ENCODE measurements at regions not wholly inside any gene's neighbourhood (a gene's known extent, or its start where the extent isn't known, plus 50 kb on each side); places are given as distances from the start of the nearest gene placed in this dataset.

DNA sequence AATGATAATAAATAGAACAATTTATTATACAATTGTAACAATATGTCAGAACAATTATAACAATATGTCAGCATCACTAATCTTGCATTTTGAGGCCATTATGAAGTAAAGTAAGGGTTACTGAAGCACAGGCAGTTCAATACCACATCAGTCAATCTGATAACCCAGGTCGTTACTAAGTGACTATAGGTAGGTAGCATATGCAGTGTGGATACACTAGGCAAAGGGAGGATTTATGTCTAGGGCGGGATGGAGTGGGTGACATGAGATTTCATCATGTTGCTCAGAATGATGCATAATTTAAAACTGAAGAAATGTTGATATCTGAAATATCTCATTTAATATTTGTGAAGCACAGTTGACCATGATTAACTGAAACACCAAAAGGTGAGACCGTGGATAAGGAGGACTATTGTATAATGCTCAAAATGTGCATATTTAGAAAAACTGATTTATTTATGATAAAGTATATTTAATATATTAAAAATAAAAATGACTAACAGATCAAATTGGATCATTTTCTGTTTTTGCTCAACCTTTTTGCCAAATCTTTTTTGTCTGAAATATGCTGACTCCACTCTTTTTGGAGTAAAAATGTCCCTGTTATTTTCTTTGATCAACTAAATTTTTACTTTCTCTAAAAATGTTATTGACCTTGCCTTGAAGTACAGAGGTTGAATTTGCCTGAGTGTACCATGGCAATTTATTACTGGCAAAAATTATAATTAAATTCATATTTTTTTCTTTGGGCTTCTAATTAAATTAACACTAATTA is 1189.4 kb upstream of the USP15 start:
- H3K27me3 Mint-ChIP-seq (ENCODE audit: low read depth): no peaks in the 10 kb centered on the region
- H3K36me3 Mint-ChIP-seq: no peaks in the 10 kb centered on the region
- H3K4me3 Mint-ChIP-seq: no peak overlapping the region
- H3K4me1 Mint-ChIP-seq: no peaks in the 10 kb centered on the region
- no peak overlapping the region for H3K27ac Mint-ChIP-seq
- ChIA-PET POLR2A (no interaction called here), CTCF (no interaction called here)
- no peak for DNase-seq (ENCODE audit: low spot score)
- H3K9me3 Mint-ChIP-seq: 0 out of 2 replicates have a peak, but pooled peaks cover under 1% of the 10 kb centered on the region
- TF ChIP-seq, protein P1, sequence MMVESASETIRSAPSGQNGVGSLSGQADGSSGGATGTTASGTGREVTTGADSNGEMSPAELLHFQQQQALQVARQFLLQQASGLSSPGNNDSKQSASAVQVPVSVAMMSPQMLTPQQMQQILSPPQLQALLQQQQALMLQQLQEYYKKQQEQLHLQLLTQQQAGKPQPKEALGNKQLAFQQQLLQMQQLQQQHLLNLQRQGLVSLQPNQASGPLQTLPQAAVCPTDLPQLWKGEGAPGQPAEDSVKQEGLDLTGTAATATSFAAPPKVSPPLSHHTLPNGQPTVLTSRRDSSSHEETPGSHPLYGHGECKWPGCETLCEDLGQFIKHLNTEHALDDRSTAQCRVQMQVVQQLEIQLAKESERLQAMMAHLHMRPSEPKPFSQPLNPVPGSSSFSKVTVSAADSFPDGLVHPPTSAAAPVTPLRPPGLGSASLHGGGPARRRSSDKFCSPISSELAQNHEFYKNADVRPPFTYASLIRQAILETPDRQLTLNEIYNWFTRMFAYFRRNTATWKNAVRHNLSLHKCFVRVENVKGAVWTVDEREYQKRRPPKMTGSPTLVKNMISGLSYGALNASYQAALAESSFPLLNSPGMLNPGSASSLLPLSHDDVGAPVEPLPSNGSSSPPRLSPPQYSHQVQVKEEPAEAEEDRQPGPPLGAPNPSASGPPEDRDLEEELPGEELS (CRISPR knock-in tag; IDR thresholded peaks at IDR 0.05): no peak
- no peak for TF ChIP-seq NFE2L1 (CRISPR knock-in tag; IDR thresholded peaks at IDR 0.05)
- TF ChIP-seq NR2C2 (CRISPR knock-in tag; IDR thresholded peaks at IDR 0.05): no peak
- no peak for TF ChIP-seq OVOL2 (CRISPR knock-in tag; IDR thresholded peaks at IDR 0.05; ENCODE audit: borderline replicate concordance)
- TF ChIP-seq RELA (CRISPR knock-in tag; IDR thresholded peaks at IDR 0.05; ENCODE audit: borderline replicate concordance): no peak
- TF ChIP-seq, protein P2, sequence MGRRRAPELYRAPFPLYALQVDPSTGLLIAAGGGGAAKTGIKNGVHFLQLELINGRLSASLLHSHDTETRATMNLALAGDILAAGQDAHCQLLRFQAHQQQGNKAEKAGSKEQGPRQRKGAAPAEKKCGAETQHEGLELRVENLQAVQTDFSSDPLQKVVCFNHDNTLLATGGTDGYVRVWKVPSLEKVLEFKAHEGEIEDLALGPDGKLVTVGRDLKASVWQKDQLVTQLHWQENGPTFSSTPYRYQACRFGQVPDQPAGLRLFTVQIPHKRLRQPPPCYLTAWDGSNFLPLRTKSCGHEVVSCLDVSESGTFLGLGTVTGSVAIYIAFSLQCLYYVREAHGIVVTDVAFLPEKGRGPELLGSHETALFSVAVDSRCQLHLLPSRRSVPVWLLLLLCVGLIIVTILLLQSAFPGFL (CRISPR knock-in tag; IDR thresholded peaks at IDR 0.05; ENCODE audit: borderline replicate concordance): no peak
- no peak for TF ChIP-seq ZMAT4 (CRISPR knock-in tag; IDR thresholded peaks at IDR 0.05)
- TF ChIP-seq KAT7 (CRISPR knock-in tag; IDR thresholded peaks at IDR 0.05; ENCODE audit: borderline replicate concordance): no peak
- no peak for TF ChIP-seq ZNF219 (CRISPR knock-in tag; IDR thresholded peaks at IDR 0.05; ENCODE audit: borderline replicate concordance)
- TF ChIP-seq ZNF232 (CRISPR knock-in tag; IDR thresholded peaks at IDR 0.05): no peak
- TF ChIP-seq JAZF1 (CRISPR knock-in tag; IDR thresholded peaks at IDR 0.05): no peak
- TF ChIP-seq SP1 (CRISPR knock-in tag; conservative IDR thresholded peaks at IDR 0.05): no peak
- TF ChIP-seq ZBTB21 (CRISPR knock-in tag; IDR thresholded peaks at IDR 0.05; ENCODE audit: borderline replicate concordance): no peak
- no peak for ATAC-seq

DNA sequence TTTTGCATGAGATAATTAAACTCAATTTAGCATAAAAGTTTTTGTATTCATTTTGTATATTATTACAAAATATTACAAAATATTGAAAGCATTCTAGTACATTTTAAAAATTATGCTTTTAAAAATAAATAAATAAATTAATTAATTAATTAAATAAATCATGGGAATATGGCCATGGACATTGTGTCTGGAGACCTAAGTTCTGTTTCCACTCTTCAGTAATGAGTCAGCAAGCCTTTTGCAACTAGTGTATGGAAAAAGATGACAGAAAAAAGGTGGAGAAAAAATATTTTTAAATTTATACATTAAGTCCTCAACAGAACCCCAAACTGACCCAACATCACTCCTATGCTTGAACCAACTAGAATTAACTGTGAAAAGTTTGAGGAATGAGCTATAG is 1187.5 kb upstream of the USP15 start:
- ChIA-PET POLR2A (no interaction called here), CTCF (no interaction called here)
- no peaks in the 10 kb centered on the region for H3K27me3 Mint-ChIP-seq (ENCODE audit: low read depth)
- H3K4me1 Mint-ChIP-seq: no peaks in the 10 kb centered on the region
- peaks cover 7% of the 10 kb centered on the region for H3K9me3 Mint-ChIP-seq
- H3K4me3 Mint-ChIP-seq: no peak overlapping the region
- no peak overlapping the region for H3K27ac Mint-ChIP-seq
- TF ChIP-seq HMGA2 (CRISPR knock-in tag; IDR thresholded peaks at IDR 0.05): peak; percentile 83
- TF ChIP-seq ZNF219 (CRISPR knock-in tag; IDR thresholded peaks at IDR 0.05; ENCODE audit: borderline replicate concordance): no peak
- DNase-seq (ENCODE audit: low spot score): no peak
- no peak for ATAC-seq
- 0 out of 2 replicates have a peak, but pooled peaks cover 3% of the 10 kb centered on the region for H3K36me3 Mint-ChIP-seq

GRCh38 chr12:61095111-61095510 is 1165.1 kb upstream of the USP15 start:
- Mint-ChIP-seq H3K9me3 (no peaks in the 10 kb centered on the region; the same call in 1 of the 2 replicates), H3K4me1 (no peaks in the 10 kb centered on the region), H3K4me3 (no peak overlapping the region), H3K36me3 (no peaks in the 10 kb centered on the region), H3K27me3 (ENCODE audit: low read depth) (no peaks in the 10 kb centered on the region), H3K27ac (no peak overlapping the region)
- CTCF ChIA-PET: no interaction called here
- POLR2A ChIA-PET: no interaction called here
- ATAC-seq (no peak), DNase-seq (ENCODE audit: low spot score) (no peak)
- TF ChIP-seq NFATC4 (CRISPR knock-in tag; IDR thresholded peaks at IDR 0.05) (no peak), TEAD4 (CRISPR knock-in tag; IDR thresholded peaks at IDR 0.05) (no peak), ZNF263 (CRISPR knock-in tag; IDR thresholded peaks at IDR 0.05; ENCODE audit: low read depth) (no peak), ZNF416 (CRISPR knock-in tag; IDR thresholded peaks at IDR 0.05) (no peak), KAT7 (CRISPR knock-in tag; IDR thresholded peaks at IDR 0.05; ENCODE audit: borderline replicate concordance) (no peak), TP53 (CRISPR knock-in tag; IDR thresholded peaks at IDR 0.05) (no peak), IRF1 (CRISPR knock-in tag; IDR thresholded peaks at IDR 0.05) (no peak), ZNF671 (CRISPR knock-in tag; IDR thresholded peaks at IDR 0.05) (no peak), ATF2 (CRISPR knock-in tag; IDR thresholded peaks at IDR 0.05; ENCODE audit: borderline replicate concordance, low read depth) (no peak)
- TF ChIP-seq, protein P1 (CRISPR knock-in tag; IDR thresholded peaks at IDR 0.05): no peak
- TF ChIP-seq, protein P3, sequence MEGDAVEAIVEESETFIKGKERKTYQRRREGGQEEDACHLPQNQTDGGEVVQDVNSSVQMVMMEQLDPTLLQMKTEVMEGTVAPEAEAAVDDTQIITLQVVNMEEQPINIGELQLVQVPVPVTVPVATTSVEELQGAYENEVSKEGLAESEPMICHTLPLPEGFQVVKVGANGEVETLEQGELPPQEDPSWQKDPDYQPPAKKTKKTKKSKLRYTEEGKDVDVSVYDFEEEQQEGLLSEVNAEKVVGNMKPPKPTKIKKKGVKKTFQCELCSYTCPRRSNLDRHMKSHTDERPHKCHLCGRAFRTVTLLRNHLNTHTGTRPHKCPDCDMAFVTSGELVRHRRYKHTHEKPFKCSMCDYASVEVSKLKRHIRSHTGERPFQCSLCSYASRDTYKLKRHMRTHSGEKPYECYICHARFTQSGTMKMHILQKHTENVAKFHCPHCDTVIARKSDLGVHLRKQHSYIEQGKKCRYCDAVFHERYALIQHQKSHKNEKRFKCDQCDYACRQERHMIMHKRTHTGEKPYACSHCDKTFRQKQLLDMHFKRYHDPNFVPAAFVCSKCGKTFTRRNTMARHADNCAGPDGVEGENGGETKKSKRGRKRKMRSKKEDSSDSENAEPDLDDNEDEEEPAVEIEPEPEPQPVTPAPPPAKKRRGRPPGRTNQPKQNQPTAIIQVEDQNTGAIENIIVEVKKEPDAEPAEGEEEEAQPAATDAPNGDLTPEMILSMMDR (IDR thresholded peaks at IDR 0.05): no peak
